Eye (tissue), 1 donor: ENCODE measurements at regions not wholly inside any gene's neighbourhood (a gene's known extent, or its start where the extent isn't known, plus 50 kb on each side); places are given as distances from the start of the nearest gene placed in this dataset.
"Not testable (repeated sequence)": the region's sequence is repeated elsewhere in the genome, so short reads cannot be mapped to it uniquely, and the experiment has no call there.

Experiments
- DNase-seq: peaks from one replicate; pipeline ENCODE4 v3.0.0-alpha.2; 2015

- DNase-seq: no peak
Measured at GRCh38 chr1:192485692-192486436, 89.7 kb upstream of the RGS1 start.

- no peak for DNase-seq
Measured at GRCh38 chr1:192488058-192488457, 87.5 kb upstream of the RGS1 start.

- peak; percentile 39 for DNase-seq
Measured at GRCh38 chr1:192489047-192489446, 86.5 kb upstream of the RGS1 start.

- DNase-seq: peak; percentile 75
Measured at GRCh38 chr1:192489748-192490147, 85.8 kb upstream of the RGS1 start.

- no peak for DNase-seq
Measured at GRCh38 chr1:192491804-192492554, 83.6 kb upstream of the RGS1 start.

GRCh38 chr1:192493584-192493983 lies 82.0 kb upstream of the RGS1 start:
- no peak for DNase-seq

GRCh38 chr1:192496369-192497056 lies 79.1 kb upstream of the RGS1 start:
- no peak for DNase-seq

- DNase-seq: no peak
Measured at GRCh38 chr1:192497214-192497794, 78.3 kb upstream of the RGS1 start.

GRCh38 chr1:192498092-192498491 lies 77.5 kb upstream of the RGS1 start:
- not testable (repeated sequence) for DNase-seq

- not testable (repeated sequence) for DNase-seq
Measured at GRCh38 chr1:192499061-192499581, 76.5 kb upstream of the RGS1 start.

GRCh38 chr1:192500541-192500940 lies 75.0 kb upstream of the RGS1 start:
- not testable (repeated sequence) for DNase-seq

- DNase-seq: no peak
Measured at GRCh38 chr1:192506741-192507155, 68.8 kb upstream of the RGS1 start.

- DNase-seq: no peak
Measured at GRCh38 chr1:192512426-192513162, 63.0 kb upstream of the RGS1 start.

GRCh38 chr1:192513196-192513595 lies 62.4 kb upstream of the RGS1 start:
- DNase-seq: no peak

GRCh38 chr1:192513697-192514096 lies 61.9 kb upstream of the RGS1 start:
- no peak for DNase-seq

GRCh38 chr1:192516776-192517297 lies 58.7 kb upstream of the RGS1 start:
- peak; percentile 77 for DNase-seq

GRCh38 chr1:192517716-192518355 lies 57.7 kb upstream of the RGS1 start:
- DNase-seq: not testable (repeated sequence)

GRCh38 chr1:192518700-192519099 lies 56.9 kb upstream of the RGS1 start:
- DNase-seq: no peak

GRCh38 chr1:192521734-192522133 lies 53.8 kb upstream of the RGS1 start:
- no peak for DNase-seq

GRCh38 chr1:192522673-192523072 lies 52.9 kb upstream of the RGS1 start:
- no peak for DNase-seq

GRCh38 chr1:192524223-192524622 lies 51.4 kb upstream of the RGS1 start:
- DNase-seq: no peak
